HL-60 (cell line): ENCODE measurements at regions not wholly inside any gene's neighbourhood (a gene's known extent, or its start where the extent isn't known, plus 50 kb on each side); places are given as distances from the start of the nearest gene placed in this dataset.

Experiments
- GABPA ChIP-seq: IDR thresholded peaks from 2 replicates; pipeline ENCODE4 v1.6.1; 2012; ENCODE audit warnings: low read depth
- POLR2AphosphoS5 ChIP-seq: IDR thresholded peaks from 2 replicates; pipeline ENCODE4 v1.6.1; 2012; ENCODE audit warnings: low read depth
- TF ChIP-seq, protein P1 (sequence below): IDR thresholded peaks from one replicate; pipeline ENCODE4 v1.5.1; 2011; ENCODE audit warnings: low read length, control low read depth, inconsistent platforms; ENCODE audit not compliant: insufficient read depth
- TF ChIP-seq, protein P2 (sequence below): IDR thresholded peaks from 2 replicates; pipeline ENCODE4 v1.6.1; 2012; ENCODE audit warnings: low read depth; ENCODE audit not compliant: insufficient replicate concordance

- TF ChIP-seq, protein P1, sequence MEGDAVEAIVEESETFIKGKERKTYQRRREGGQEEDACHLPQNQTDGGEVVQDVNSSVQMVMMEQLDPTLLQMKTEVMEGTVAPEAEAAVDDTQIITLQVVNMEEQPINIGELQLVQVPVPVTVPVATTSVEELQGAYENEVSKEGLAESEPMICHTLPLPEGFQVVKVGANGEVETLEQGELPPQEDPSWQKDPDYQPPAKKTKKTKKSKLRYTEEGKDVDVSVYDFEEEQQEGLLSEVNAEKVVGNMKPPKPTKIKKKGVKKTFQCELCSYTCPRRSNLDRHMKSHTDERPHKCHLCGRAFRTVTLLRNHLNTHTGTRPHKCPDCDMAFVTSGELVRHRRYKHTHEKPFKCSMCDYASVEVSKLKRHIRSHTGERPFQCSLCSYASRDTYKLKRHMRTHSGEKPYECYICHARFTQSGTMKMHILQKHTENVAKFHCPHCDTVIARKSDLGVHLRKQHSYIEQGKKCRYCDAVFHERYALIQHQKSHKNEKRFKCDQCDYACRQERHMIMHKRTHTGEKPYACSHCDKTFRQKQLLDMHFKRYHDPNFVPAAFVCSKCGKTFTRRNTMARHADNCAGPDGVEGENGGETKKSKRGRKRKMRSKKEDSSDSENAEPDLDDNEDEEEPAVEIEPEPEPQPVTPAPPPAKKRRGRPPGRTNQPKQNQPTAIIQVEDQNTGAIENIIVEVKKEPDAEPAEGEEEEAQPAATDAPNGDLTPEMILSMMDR = no peak
- TF ChIP-seq POLR2AphosphoS5 (no peak), GABPA (no peak)
- TF ChIP-seq, protein P2, sequence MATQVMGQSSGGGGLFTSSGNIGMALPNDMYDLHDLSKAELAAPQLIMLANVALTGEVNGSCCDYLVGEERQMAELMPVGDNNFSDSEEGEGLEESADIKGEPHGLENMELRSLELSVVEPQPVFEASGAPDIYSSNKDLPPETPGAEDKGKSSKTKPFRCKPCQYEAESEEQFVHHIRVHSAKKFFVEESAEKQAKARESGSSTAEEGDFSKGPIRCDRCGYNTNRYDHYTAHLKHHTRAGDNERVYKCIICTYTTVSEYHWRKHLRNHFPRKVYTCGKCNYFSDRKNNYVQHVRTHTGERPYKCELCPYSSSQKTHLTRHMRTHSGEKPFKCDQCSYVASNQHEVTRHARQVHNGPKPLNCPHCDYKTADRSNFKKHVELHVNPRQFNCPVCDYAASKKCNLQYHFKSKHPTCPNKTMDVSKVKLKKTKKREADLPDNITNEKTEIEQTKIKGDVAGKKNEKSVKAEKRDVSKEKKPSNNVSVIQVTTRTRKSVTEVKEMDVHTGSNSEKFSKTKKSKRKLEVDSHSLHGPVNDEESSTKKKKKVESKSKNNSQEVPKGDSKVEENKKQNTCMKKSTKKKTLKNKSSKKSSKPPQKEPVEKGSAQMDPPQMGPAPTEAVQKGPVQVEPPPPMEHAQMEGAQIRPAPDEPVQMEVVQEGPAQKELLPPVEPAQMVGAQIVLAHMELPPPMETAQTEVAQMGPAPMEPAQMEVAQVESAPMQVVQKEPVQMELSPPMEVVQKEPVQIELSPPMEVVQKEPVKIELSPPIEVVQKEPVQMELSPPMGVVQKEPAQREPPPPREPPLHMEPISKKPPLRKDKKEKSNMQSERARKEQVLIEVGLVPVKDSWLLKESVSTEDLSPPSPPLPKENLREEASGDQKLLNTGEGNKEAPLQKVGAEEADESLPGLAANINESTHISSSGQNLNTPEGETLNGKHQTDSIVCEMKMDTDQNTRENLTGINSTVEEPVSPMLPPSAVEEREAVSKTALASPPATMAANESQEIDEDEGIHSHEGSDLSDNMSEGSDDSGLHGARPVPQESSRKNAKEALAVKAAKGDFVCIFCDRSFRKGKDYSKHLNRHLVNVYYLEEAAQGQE = no peak
These were observed 85.6 kb upstream of the ATP10B start for GRCh38 chr5:160937570-160937969.
